Lung (tissue), 11 donors: ENCODE measurements at regions not wholly inside any gene's neighbourhood (a gene's known extent, or its start where the extent isn't known, plus 50 kb on each side); places are given as distances from the start of the nearest gene placed in this dataset.

ENCODE experiments used
- ATAC-seq: fragments of 200-7000 bp; cut with Tn5 transposase; one replicate; pipeline ENCODE4 v1.9.1; 2020; ENCODE audit warnings: moderate number of reproducible peaks; ENCODE audit not compliant: insufficient read depth, low FRiP score
- DNase-seq, 3 donors: peaks; one replicate each; pipeline ENCODE4 v3.0.0-alpha.2; 2013 to 2017
- H3K27ac ChIP-seq, 2 donors: one replicate each; pipeline ENCODE4 v1.5.1; 2013; ENCODE audit warnings: mild to moderate bottlenecking in 2 of 2, moderate library complexity in 2 of 2, control low read depth in 1 of 2, inconsistent platforms in 1 of 2, low read depth in 1 of 2, low read length in 1 of 2
- H3K27me3 ChIP-seq, 3 donors: one replicate each; pipeline ENCODE4 v1.5.1; 2013; ENCODE audit warnings: low read length in 2 of 3; ENCODE audit not compliant: control insufficient read depth in 3 of 3, insufficient read depth in 3 of 3
- H3K36me3 ChIP-seq, 4 donors: one replicate each; pipeline ENCODE4 v1.5.1; 2013; ENCODE audit warnings: low read length in 4 of 4, mild to moderate bottlenecking in 1 of 4, moderate library complexity in 1 of 4; ENCODE audit not compliant: control insufficient read depth in 4 of 4, insufficient read depth in 4 of 4
- H3K4me1 ChIP-seq, 5 donors: one replicate each; pipeline ENCODE4 v1.5.1; 2013; ENCODE audit warnings: low read length in 5 of 5, mild to moderate bottlenecking in 2 of 5, moderate library complexity in 1 of 5; ENCODE audit not compliant: control insufficient read depth in 5 of 5, insufficient read depth in 5 of 5
- H3K4me3 ChIP-seq: one replicate; pipeline ENCODE4 v1.5.1; 2013; ENCODE audit warnings: mild to moderate bottlenecking, control low read depth, moderate library complexity
- H3K9ac ChIP-seq, 2 donors: one replicate each; pipeline ENCODE4 v1.5.1; 2013; ENCODE audit warnings: low read length in 2 of 2, control low read depth in 1 of 2; ENCODE audit not compliant: insufficient read depth in 1 of 2
- H3K9me3 ChIP-seq, 4 donors: one replicate each; pipeline ENCODE4 v1.5.1; 2013; ENCODE audit warnings: low read length in 3 of 4, mild to moderate bottlenecking in 1 of 4, moderate library complexity in 1 of 4; ENCODE audit not compliant: control insufficient read depth in 4 of 4, insufficient read depth in 3 of 4
- CTCF ChIP-seq: IDR thresholded peaks from 2 replicates; pipeline ENCODE4 v1.5.1; 2012; ENCODE audit warnings: mild to moderate bottlenecking; ENCODE audit errors: control extremely low read depth, extremely low read depth
- WGBS, 2 donors: extraction: QIAGEN DNeasy Blood & Tissue Kit; methylation state at CpG; one replicate each; pipeline ENCODE4 v1.1.7; 2013; 5-methylcytosine and 5-hydroxymethylcytosine counted together
- donor health status: control.
- donor health status: control.
- donor health status: Bipolar disorder and iron deficiency.
- donor health status: healthy.
- donor health status: DM: yes; HTN: yes; CAD: no.

GRCh38 chr6:145135702-145136101 lies 599.6 kb downstream of the EPM2A start:
- H3K4me1 ChIP-seq, result peaks cover 0 to 2% (median 0%) of the 10 kb centered on the region in 5 donors
- no peaks in the 10 kb centered on the region for H3K36me3 ChIP-seq
- ATAC-seq, result no peak
- no peak for DNase-seq
- 86 to 92% methylated on average over 6 of the region's 6 CpGs for WGBS, 2 donors
- H3K9me3 ChIP-seq, result no peaks in the 10 kb centered on the region
- no peak for TF ChIP-seq CTCF
- no peak overlapping the region for H3K27ac ChIP-seq
- H3K4me3 ChIP-seq, result no peak overlapping the region
- no peak overlapping the region for H3K9ac ChIP-seq
- H3K27me3 ChIP-seq, result no peaks in the 10 kb centered on the region

GRCh38 chr6:145137425-145137824 lies 597.9 kb downstream of the EPM2A start:
- no peak for ATAC-seq

GRCh38 chr6:145138469-145139139 lies 596.7 kb downstream of the EPM2A start:
- DNase-seq (no peak), ATAC-seq (no peak)

More at GRCh38 chr6:145137425-145137824, 597.9 kb downstream of the EPM2A start:
- Histone ChIP-seq H3K9me3 (no peaks in the 10 kb centered on the region), H3K4me3 (no peak overlapping the region), H3K9ac (no peak overlapping the region), H3K27me3 (no peaks in the 10 kb centered on the region), H3K27ac (no peak overlapping the region), H3K4me1 (peaks cover 0 to 2% (median 0%) of the 10 kb centered on the region in 5 donors), H3K36me3 (no peaks in the 10 kb centered on the region)
- no peak for TF ChIP-seq CTCF
- WGBS, 2 donors, result 57 to 83% methylated on average over 1 of the region's 1 CpG
- DNase-seq, result peak in 2 of 3 donors; percentile 2 to 7

More at GRCh38 chr6:145138469-145139139, 596.7 kb downstream of the EPM2A start:
- no peak overlapping the region for H3K4me3 ChIP-seq
- H3K9ac ChIP-seq, result no peak overlapping the region
- no peak overlapping the region for H3K27ac ChIP-seq
- H3K4me1 ChIP-seq, result peaks cover 0 to 2% (median 0%) of the 10 kb centered on the region in 5 donors
- no peaks in the 10 kb centered on the region for H3K36me3 ChIP-seq
- no peak for TF ChIP-seq CTCF
- H3K27me3 ChIP-seq, result no peaks in the 10 kb centered on the region
- no peaks in the 10 kb centered on the region for H3K9me3 ChIP-seq
